ENCODE measurements at regions not wholly inside any gene's neighbourhood (a gene's known extent, or its start where the extent isn't known, plus 50 kb on each side); places are given as distances from the start of the nearest gene placed in this dataset.

DNA sequence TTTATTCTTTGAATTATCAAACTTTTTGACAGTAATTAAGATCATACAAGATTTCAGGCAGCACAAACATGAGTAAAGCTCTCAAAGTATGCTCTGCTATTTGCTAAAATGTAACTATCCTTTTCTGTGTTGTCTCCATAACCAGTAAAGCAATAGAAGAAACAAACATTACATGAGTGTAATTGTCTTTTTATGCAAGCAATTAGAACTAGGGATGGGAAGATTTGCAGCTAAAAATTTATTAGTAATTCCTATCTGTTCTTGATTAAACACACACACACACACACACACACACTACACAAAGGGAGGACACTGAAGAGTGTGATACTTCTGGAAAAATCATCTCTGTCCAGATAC lies 512.9 kb downstream of the FAT4 start:
- TF ChIP-seq SMC3 (IDR thresholded peaks at IDR 0.05; ENCODE audit: low read length) (no peak), CHD2 (IDR thresholded peaks at IDR 0.05; ENCODE audit: low read depth, low read length) (no peak), STAT5B (CRISPR knock-in tag; IDR thresholded peaks at IDR 0.05) (no peak), CBX5 (CRISPR knock-in tag; IDR thresholded peaks at IDR 0.05; ENCODE audit: borderline replicate concordance) (no peak), FOSL2 (CRISPR knock-in tag; IDR thresholded peaks at IDR 0.05) (no peak), ZNF672 (CRISPR knock-in tag; IDR thresholded peaks at IDR 0.05) (no peak), HDAC6 (IDR thresholded peaks at IDR 0.05; ENCODE audit: low read depth, low read length) (no peak), IKZF1 (IDR thresholded peaks at IDR 0.05) (no peak), POLR2AphosphoS5 (IDR thresholded peaks at IDR 0.05; ENCODE audit: low read depth, low read length) (no peak)
- TF ChIP-seq, protein P1, sequence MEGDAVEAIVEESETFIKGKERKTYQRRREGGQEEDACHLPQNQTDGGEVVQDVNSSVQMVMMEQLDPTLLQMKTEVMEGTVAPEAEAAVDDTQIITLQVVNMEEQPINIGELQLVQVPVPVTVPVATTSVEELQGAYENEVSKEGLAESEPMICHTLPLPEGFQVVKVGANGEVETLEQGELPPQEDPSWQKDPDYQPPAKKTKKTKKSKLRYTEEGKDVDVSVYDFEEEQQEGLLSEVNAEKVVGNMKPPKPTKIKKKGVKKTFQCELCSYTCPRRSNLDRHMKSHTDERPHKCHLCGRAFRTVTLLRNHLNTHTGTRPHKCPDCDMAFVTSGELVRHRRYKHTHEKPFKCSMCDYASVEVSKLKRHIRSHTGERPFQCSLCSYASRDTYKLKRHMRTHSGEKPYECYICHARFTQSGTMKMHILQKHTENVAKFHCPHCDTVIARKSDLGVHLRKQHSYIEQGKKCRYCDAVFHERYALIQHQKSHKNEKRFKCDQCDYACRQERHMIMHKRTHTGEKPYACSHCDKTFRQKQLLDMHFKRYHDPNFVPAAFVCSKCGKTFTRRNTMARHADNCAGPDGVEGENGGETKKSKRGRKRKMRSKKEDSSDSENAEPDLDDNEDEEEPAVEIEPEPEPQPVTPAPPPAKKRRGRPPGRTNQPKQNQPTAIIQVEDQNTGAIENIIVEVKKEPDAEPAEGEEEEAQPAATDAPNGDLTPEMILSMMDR (CRISPR knock-in tag; IDR thresholded peaks at IDR 0.05) = no peak
- TF ChIP-seq, protein P2, sequence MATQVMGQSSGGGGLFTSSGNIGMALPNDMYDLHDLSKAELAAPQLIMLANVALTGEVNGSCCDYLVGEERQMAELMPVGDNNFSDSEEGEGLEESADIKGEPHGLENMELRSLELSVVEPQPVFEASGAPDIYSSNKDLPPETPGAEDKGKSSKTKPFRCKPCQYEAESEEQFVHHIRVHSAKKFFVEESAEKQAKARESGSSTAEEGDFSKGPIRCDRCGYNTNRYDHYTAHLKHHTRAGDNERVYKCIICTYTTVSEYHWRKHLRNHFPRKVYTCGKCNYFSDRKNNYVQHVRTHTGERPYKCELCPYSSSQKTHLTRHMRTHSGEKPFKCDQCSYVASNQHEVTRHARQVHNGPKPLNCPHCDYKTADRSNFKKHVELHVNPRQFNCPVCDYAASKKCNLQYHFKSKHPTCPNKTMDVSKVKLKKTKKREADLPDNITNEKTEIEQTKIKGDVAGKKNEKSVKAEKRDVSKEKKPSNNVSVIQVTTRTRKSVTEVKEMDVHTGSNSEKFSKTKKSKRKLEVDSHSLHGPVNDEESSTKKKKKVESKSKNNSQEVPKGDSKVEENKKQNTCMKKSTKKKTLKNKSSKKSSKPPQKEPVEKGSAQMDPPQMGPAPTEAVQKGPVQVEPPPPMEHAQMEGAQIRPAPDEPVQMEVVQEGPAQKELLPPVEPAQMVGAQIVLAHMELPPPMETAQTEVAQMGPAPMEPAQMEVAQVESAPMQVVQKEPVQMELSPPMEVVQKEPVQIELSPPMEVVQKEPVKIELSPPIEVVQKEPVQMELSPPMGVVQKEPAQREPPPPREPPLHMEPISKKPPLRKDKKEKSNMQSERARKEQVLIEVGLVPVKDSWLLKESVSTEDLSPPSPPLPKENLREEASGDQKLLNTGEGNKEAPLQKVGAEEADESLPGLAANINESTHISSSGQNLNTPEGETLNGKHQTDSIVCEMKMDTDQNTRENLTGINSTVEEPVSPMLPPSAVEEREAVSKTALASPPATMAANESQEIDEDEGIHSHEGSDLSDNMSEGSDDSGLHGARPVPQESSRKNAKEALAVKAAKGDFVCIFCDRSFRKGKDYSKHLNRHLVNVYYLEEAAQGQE (IDR thresholded peaks at IDR 0.05; ENCODE audit: borderline replicate concordance in 1 of 2, low read depth in 1 of 2, low read length in 2 of 2) = no peak
- TF ChIP-seq, protein P3, sequence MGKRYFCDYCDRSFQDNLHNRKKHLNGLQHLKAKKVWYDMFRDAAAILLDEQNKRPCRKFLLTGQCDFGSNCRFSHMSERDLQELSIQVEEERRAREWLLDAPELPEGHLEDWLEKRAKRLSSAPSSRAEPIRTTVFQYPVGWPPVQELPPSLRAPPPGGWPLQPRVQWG (CRISPR knock-in tag; IDR thresholded peaks at IDR 0.05; ENCODE audit: borderline replicate concordance, low read depth) = no peak
